Body of pancreas (tissue), 4 donors: ENCODE measurements at regions not wholly inside any gene's neighbourhood (a gene's known extent, or its start where the extent isn't known, plus 50 kb on each side); places are given as distances from the start of the nearest gene placed in this dataset.

Experiments used
- POLR2A ChIP-seq, 3 donors: fragments of 450-650 bp; IDR thresholded peaks; one replicate each; pipeline ENCODE4 v1.6.1; 2016; ENCODE audit warnings: antibody characterized with exemption in 3 of 3, mild to moderate bottlenecking in 2 of 3
- TF ChIP-seq, protein P1 (sequence below), 7 experiments: fragments of 450-650 bp in 4 of 7; fragments of 200-600 bp in 3 of 7; sonication (generic) in 3 of 7; IDR thresholded peaks; one replicate each; pipeline ENCODE4 v1.5.1; 2016 to 2019; ENCODE audit warnings: antibody characterized with exemption in 7 of 7

DNA sequence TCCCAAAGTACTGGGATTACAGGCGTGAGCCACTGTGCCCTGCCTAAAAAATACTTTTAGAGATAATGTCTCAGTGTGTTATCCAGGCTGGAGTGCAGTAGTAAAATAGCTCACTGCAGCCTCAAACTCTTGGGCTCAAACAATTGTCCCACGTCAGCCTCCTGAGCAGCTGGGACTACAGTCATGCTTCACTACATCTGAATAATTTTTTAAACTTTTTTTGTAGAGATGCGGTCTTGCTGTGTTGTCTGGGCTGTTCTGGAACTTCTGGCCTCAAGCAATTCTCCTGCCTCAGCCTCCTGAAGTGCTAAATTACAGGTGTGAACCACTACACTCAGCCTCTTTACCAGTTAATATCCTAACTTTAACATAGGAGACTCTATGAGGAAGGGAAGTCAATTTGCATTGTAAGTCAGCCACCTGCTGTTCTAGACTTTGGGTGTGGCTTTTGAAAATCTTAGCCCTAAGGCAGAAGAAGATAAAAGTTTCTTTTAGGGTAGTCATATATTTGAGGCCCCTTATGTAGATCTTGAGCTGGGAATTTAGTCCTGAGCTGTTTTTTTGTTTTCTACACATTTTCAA lies 78.2 kb upstream of the RASGRP1 start:
- TF ChIP-seq, protein P1, sequence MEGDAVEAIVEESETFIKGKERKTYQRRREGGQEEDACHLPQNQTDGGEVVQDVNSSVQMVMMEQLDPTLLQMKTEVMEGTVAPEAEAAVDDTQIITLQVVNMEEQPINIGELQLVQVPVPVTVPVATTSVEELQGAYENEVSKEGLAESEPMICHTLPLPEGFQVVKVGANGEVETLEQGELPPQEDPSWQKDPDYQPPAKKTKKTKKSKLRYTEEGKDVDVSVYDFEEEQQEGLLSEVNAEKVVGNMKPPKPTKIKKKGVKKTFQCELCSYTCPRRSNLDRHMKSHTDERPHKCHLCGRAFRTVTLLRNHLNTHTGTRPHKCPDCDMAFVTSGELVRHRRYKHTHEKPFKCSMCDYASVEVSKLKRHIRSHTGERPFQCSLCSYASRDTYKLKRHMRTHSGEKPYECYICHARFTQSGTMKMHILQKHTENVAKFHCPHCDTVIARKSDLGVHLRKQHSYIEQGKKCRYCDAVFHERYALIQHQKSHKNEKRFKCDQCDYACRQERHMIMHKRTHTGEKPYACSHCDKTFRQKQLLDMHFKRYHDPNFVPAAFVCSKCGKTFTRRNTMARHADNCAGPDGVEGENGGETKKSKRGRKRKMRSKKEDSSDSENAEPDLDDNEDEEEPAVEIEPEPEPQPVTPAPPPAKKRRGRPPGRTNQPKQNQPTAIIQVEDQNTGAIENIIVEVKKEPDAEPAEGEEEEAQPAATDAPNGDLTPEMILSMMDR (IDR thresholded peaks at IDR 0.05), result no peak
- TF ChIP-seq POLR2A (IDR thresholded peaks at IDR 0.05), result no peak
